Right lobe of liver (tissue), 4 donors: ENCODE measurements at regions not wholly inside any gene's neighbourhood (a gene's known extent, or its start where the extent isn't known, plus 50 kb on each side); places are given as distances from the start of the nearest gene placed in this dataset.

Experiments
- POLR2A ChIP-seq: fragments of 450-650 bp; IDR thresholded peaks from one replicate; pipeline ENCODE4 v1.6.1; 2017; ENCODE audit warnings: antibody characterized with exemption, mild to moderate bottlenecking
- TF ChIP-seq, protein P1 (sequence below), 4 donors: fragments of 200-600 bp in 3 of 4; fragments of 450-650 bp in 1 of 4; IDR thresholded peaks; one replicate each; pipeline versions ENCODE4 v1.5.1 to v1.8.0; 2016 to 2022; ENCODE audit warnings: antibody characterized with exemption in 4 of 4, mild to moderate bottlenecking in 2 of 4
- donor health status: DM: no; HTN: no; CAD: no.
- donor health status: DM: no; HTN: no; CAD: no.
- donor health status: DM: no; HTN: yes; CAD: no.

DNA sequence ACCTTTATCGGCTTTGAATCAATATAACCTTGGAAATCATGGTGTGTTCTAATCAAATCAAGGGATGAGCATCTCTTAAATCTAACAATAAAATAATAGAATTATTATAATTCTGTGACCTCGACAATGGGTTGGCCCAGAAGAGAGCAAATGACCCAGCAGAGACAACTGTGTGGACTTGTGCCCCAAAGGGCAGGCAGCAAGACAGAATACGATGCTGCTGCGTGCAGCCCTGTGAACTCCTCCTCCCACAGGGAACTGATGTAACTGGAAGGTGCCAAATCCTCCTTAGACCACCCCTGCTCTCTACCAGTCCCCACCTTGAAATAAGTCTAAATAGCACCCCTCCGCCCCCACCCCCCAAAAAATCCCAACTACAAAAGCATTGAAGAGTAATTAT lies 50.7 kb upstream of the ACAN start:
- TF ChIP-seq, protein P1, sequence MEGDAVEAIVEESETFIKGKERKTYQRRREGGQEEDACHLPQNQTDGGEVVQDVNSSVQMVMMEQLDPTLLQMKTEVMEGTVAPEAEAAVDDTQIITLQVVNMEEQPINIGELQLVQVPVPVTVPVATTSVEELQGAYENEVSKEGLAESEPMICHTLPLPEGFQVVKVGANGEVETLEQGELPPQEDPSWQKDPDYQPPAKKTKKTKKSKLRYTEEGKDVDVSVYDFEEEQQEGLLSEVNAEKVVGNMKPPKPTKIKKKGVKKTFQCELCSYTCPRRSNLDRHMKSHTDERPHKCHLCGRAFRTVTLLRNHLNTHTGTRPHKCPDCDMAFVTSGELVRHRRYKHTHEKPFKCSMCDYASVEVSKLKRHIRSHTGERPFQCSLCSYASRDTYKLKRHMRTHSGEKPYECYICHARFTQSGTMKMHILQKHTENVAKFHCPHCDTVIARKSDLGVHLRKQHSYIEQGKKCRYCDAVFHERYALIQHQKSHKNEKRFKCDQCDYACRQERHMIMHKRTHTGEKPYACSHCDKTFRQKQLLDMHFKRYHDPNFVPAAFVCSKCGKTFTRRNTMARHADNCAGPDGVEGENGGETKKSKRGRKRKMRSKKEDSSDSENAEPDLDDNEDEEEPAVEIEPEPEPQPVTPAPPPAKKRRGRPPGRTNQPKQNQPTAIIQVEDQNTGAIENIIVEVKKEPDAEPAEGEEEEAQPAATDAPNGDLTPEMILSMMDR (IDR thresholded peaks at IDR 0.05), result no peak
- TF ChIP-seq POLR2A, result no peak
